Thyroid gland (tissue), 4 donors: ENCODE measurements at regions not wholly inside any gene's neighbourhood (a gene's known extent, or its start where the extent isn't known, plus 50 kb on each side); places are given as distances from the start of the nearest gene placed in this dataset.

Source experiments
- CTCF ChIP-seq, 6 experiments: fragments of 200-600 bp in 3 of 6; fragments of 450-650 bp in 3 of 6; sonication (generic) in 3 of 6; IDR thresholded peaks; one replicate each; pipeline ENCODE4 v1.5.1; 2016 to 2019; ENCODE audit warnings: antibody characterized with exemption in 6 of 6, mild to moderate bottlenecking in 2 of 6, inconsistent platforms in 1 of 6, moderate library complexity in 1 of 6
- POLR2A ChIP-seq, 2 donors: fragments of 450-650 bp; IDR thresholded peaks; one replicate each; pipeline ENCODE4 v1.6.1; 2017; ENCODE audit warnings: antibody characterized with exemption in 2 of 2, mild to moderate bottlenecking in 2 of 2, moderate library complexity in 1 of 2

- TF ChIP-seq POLR2A (IDR thresholded peaks at IDR 0.05) (no peak), CTCF (IDR thresholded peaks at IDR 0.05) (no peak)
Observed at GRCh38 chr6:26197933-26198721, 110.9 kb downstream of the HFE start.
